IMR-90 (cell line): ENCODE measurements at regions not wholly inside any gene's neighbourhood (a gene's known extent, or its start where the extent isn't known, plus 50 kb on each side); places are given as distances from the start of the nearest gene placed in this dataset.

Experiments
- ATAC-seq: fragments of 200-7000 bp; cut with Tn5 transposase; 2 replicates; pipeline ENCODE4 v1.9.1; 2020; ENCODE audit warnings: low read depth, mild to moderate bottlenecking, moderate library complexity
- BruUV-seq: library from RNA; stranded (reverse); fragments of 400-500 nt; replicated peaks from 2 replicates; lab custom pipeline; 2021; lab: Mats Ljungman, UMichigan
- CTCF ChIA-PET: fragments of 300-600 bp; formaldehyde crosslinking; extraction: SDS; loops from one replicate; lab custom pipeline; 2021; ENCODE audit warnings: antibody characterized with exemption; lab: Yijun Ruan, JAX
- POLR2A ChIA-PET: fragments of 300-600 bp; sonication (Branson Sonifier 250); formaldehyde crosslinking; loops from one replicate; lab custom pipeline; 2022; ENCODE audit warnings: antibody characterized with exemption; ENCODE audit not compliant: unreplicated experiment; lab: Charles Lee
- DNase-seq: peaks from one replicate; pipeline ENCODE4 v3.0.0; 2013
- H2AFZ ChIP-seq: replicated peaks from 2 replicates; pipeline ENCODE3; 2013; ENCODE audit warnings: low read length, mild to moderate bottlenecking; ENCODE audit not compliant: poor library complexity
- H2AK5ac ChIP-seq: 2 replicates; pipeline ENCODE4 v1.6.1; 2013; ENCODE audit warnings: low read depth, low read length, inconsistent platforms
- H2AK9ac ChIP-seq: replicated peaks from 2 replicates; pipeline ENCODE3; 2013; ENCODE audit warnings: mild to moderate bottlenecking, low read depth, low read length, moderate library complexity; ENCODE audit not compliant: poor library complexity
- H2BK120ac ChIP-seq: 2 replicates; pipeline ENCODE4 v1.6.1; 2013; ENCODE audit warnings: low read depth, low read length, inconsistent platforms
- H2BK15ac ChIP-seq: 3 replicates; pipeline ENCODE4 v1.6.1; 2013; ENCODE audit warnings: low read depth, low read length, inconsistent platforms
- H2BK20ac ChIP-seq: 2 replicates; pipeline ENCODE4 v1.6.1; 2013; ENCODE audit warnings: low read depth, mild to moderate bottlenecking, inconsistent platforms, low read length, moderate library complexity
- H2BK5ac ChIP-seq: 2 replicates; pipeline ENCODE4 v1.6.1; 2013; ENCODE audit warnings: mild to moderate bottlenecking, low read depth, low read length, inconsistent platforms; ENCODE audit not compliant: poor library complexity, severe bottlenecking
- H3K14ac ChIP-seq: replicated peaks from 2 replicates; pipeline ENCODE4 v1.6.1; 2013; ENCODE audit warnings: low read depth, low read length, inconsistent platforms
- H3K18ac ChIP-seq: 2 replicates; pipeline ENCODE4 v1.6.1; 2013; ENCODE audit warnings: low read depth, low read length, control low read depth
- H3K23ac ChIP-seq: 2 replicates; pipeline ENCODE4 v1.6.1; 2013; ENCODE audit warnings: low read depth, low read length, inconsistent platforms
- H3K27ac ChIP-seq: 2 replicates; pipeline ENCODE4 v1.5.1; 2013; ENCODE audit warnings: mild to moderate bottlenecking, control low read depth, low read length; ENCODE audit not compliant: insufficient read depth
- H3K27me3 ChIP-seq: 2 replicates; pipeline ENCODE4 v1.6.1; 2013; ENCODE audit warnings: low read length; ENCODE audit not compliant: control insufficient read depth, insufficient read depth
- H3K36me3 ChIP-seq: 2 replicates; pipeline ENCODE4 v1.6.1; 2013; ENCODE audit warnings: low read length, mixed read lengths; ENCODE audit not compliant: control insufficient read depth, insufficient read depth
- H3K4ac ChIP-seq: 2 replicates; pipeline ENCODE4 v1.6.1; 2013; ENCODE audit warnings: low read depth, low read length, inconsistent platforms
- H3K4me1 ChIP-seq: 2 replicates; pipeline ENCODE4 v1.6.1; 2013; ENCODE audit warnings: low read length, mixed read lengths; ENCODE audit not compliant: control insufficient read depth, insufficient read depth
- H3K4me2 ChIP-seq: 2 replicates; pipeline ENCODE4 v1.6.1; 2013; ENCODE audit warnings: low read depth, mild to moderate bottlenecking, control low read depth, low read length, moderate library complexity
- H3K4me3 ChIP-seq: 2 replicates; pipeline ENCODE4 v1.5.1; 2013; ENCODE audit warnings: low read depth, mild to moderate bottlenecking, control low read depth, low read length, moderate library complexity; ENCODE audit not compliant: insufficient read depth
- H3K56ac ChIP-seq: 2 replicates; pipeline ENCODE4 v1.6.1; 2013; ENCODE audit warnings: low read length, inconsistent platforms; ENCODE audit not compliant: insufficient read depth; ENCODE audit errors: extremely low read depth
- H3K79me1 ChIP-seq, 2 experiments: 2 replicates each; pipeline ENCODE4 v1.6.1; 2013; ENCODE audit warnings: low read length in 2 of 2, inconsistent platforms in 1 of 2, low read depth in 1 of 2
- H3K9ac ChIP-seq: 2 replicates; pipeline ENCODE4 v1.6.1; 2013; ENCODE audit warnings: low read depth, low read length, control low read depth
- H3K9me1 ChIP-seq: 2 replicates; pipeline ENCODE4 v1.6.1; 2013; ENCODE audit warnings: low read length, inconsistent platforms; ENCODE audit not compliant: insufficient read depth
- H3K9me3 ChIP-seq: 2 replicates; pipeline ENCODE4 v1.6.1; 2013; ENCODE audit warnings: low read length; ENCODE audit not compliant: control insufficient read depth, insufficient read depth
- H4K20me1 ChIP-seq: 2 replicates; pipeline ENCODE4 v1.6.1; 2013; ENCODE audit warnings: low read length, inconsistent platforms; ENCODE audit not compliant: insufficient read depth
- H4K5ac ChIP-seq: 2 replicates; pipeline ENCODE4 v1.6.1; 2013; ENCODE audit warnings: mild to moderate bottlenecking, low read depth, low read length, control low read depth
- H4K8ac ChIP-seq, 2 experiments: 2 replicates each; pipeline ENCODE4 v1.6.1; 2013; ENCODE audit warnings: low read depth in 2 of 2, low read length in 2 of 2, control low read depth in 1 of 2, inconsistent platforms in 1 of 2
- H4K91ac ChIP-seq: 2 replicates; pipeline ENCODE4 v1.6.1; 2013; ENCODE audit warnings: low read depth, low read length, inconsistent platforms; ENCODE audit not compliant: insufficient read depth
- RAD21 ChIP-seq: IDR thresholded peaks from 2 replicates; pipeline ENCODE4 v1.6.1; 2012; ENCODE audit warnings: low read length, improper control_type of control experiment
- SMC3 ChIP-seq: fragments of 150-350 bp; IDR thresholded peaks from 2 replicates; pipeline ENCODE4 v1.6.1; 2016; ENCODE audit warnings: low read depth, mild to moderate bottlenecking, antibody characterized with exemption, low read length, moderate library complexity
- WGBS, 2 experiments: methylation state at CpG; one replicate each; pipeline versions ENCODE4 v1.1.5 to v1.1.7; 2013; ENCODE audit warnings: missing lambda C conversion rate in 2 of 2; ENCODE audit not compliant: insufficient read length in 1 of 2; ENCODE audit errors: extremely low coverage in 2 of 2; 5-methylcytosine and 5-hydroxymethylcytosine counted together
- dilution Hi-C: fragments of 300-500 bp; cut with HindIII; formaldehyde crosslinking; loops from one replicate; pipeline ENCODE4 v1.14.3; 2018; ENCODE audit warnings: low sequenced_read_pairs; ENCODE audit not compliant: unreplicated experiment
- in situ Hi-C: fragments of 300-500 bp; cut with MboI; formaldehyde crosslinking; loops from 3 replicates; pipeline ENCODE4 v1.14.3; 2019; ENCODE audit warnings: low sequenced_read_pairs, inconsistent platforms, mixed read lengths
- intact Hi-C: fragments of 100-400 bp; cut with micrococcal nuclease; formaldehyde crosslinking; loops from 2 replicates; pipeline ENCODE4 v1.10.0; 2022
- TF ChIP-seq, protein P1 (sequence below): conservative IDR thresholded peaks from 2 replicates; pipeline ENCODE4 v1.5.1; 2012; ENCODE audit warnings: mild to moderate bottlenecking, low read depth, low read length, improper control_type of control experiment

DNA sequence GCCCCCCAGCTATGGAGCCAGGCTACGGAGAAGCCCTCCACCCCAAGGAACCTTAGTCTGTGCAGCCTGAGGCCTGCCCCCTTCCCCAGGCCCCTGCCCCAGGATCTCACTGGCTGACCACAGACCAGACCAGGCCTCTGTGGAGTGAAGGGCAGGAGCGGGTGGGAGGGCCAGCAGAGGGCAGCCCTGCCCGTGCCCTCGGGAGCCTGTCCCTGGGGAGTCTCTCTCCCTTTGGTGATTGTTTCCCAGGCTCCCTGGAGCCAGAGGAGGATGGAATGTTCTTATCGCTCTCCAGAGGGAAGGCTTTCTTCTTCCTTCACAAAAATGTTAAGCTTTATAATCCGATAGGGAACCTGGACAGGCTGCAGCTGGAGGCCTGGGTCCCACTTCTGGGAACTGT, 455.3 kb downstream of the SOX6 start:
- H2AK5ac ChIP-seq = no peak overlapping the region; the same call in 1 of the 2 replicates
- no peak overlapping the region for H3K4me3 ChIP-seq
- dilution Hi-C loops = no loop called here
- peak overlapping the region; percentile 52; the same call in 1 of the 2 replicates for H2BK120ac ChIP-seq
- no peak overlapping the region for H3K4ac ChIP-seq
- POLR2A ChIA-PET = no interaction called here
- no peak overlapping the region for H4K5ac ChIP-seq
- H4K20me1 ChIP-seq = no peaks in the 10 kb centered on the region
- no peak overlapping the region for H3K9ac ChIP-seq
- intact Hi-C loops = no loop called here
- H2BK5ac ChIP-seq = no peak overlapping the region
- no peak overlapping the region for H3K23ac ChIP-seq
- H3K56ac ChIP-seq = no peak overlapping the region
- H3K79me1 ChIP-seq = no peaks in the 10 kb centered on the region
- H3K9me3 ChIP-seq = no peaks in the 10 kb centered on the region
- no peak overlapping the region for H4K91ac ChIP-seq
- no peak overlapping the region for H3K14ac ChIP-seq
- no peak for DNase-seq
- H2AFZ ChIP-seq = no peak overlapping the region
- TF ChIP-seq SMC3 (no peak), RAD21 (0 out of 2 replicates have a peak, but pooled peaks have one; percentile 9)
- TF ChIP-seq, protein P1, sequence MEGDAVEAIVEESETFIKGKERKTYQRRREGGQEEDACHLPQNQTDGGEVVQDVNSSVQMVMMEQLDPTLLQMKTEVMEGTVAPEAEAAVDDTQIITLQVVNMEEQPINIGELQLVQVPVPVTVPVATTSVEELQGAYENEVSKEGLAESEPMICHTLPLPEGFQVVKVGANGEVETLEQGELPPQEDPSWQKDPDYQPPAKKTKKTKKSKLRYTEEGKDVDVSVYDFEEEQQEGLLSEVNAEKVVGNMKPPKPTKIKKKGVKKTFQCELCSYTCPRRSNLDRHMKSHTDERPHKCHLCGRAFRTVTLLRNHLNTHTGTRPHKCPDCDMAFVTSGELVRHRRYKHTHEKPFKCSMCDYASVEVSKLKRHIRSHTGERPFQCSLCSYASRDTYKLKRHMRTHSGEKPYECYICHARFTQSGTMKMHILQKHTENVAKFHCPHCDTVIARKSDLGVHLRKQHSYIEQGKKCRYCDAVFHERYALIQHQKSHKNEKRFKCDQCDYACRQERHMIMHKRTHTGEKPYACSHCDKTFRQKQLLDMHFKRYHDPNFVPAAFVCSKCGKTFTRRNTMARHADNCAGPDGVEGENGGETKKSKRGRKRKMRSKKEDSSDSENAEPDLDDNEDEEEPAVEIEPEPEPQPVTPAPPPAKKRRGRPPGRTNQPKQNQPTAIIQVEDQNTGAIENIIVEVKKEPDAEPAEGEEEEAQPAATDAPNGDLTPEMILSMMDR = peak; percentile 8; the same call in 1 of the 2 replicates
- peaks cover 7% of the 10 kb centered on the region for H3K9me1 ChIP-seq
- in situ Hi-C loops = no loop called here
- no peak overlapping the region for H4K8ac ChIP-seq
- H3K27ac ChIP-seq = no peak overlapping the region
- H3K18ac ChIP-seq = no peak overlapping the region
- no peaks in the 10 kb centered on the region for H3K27me3 ChIP-seq
- H3K36me3 ChIP-seq = no peaks in the 10 kb centered on the region
- no TSS peak for BruUV-seq
- 0 out of 2 replicates have a peak, but pooled peaks have one; percentile 21 for ATAC-seq
- H2AK9ac ChIP-seq = no peak overlapping the region
- CTCF ChIA-PET = interaction anchor here (0.6 kb wide), 2 partner anchors 467 to 712 kb away, joined by 3 read pairs; no protein-coding TSS in a partner anchor
- no peak overlapping the region for H2BK20ac ChIP-seq
- H3K4me2 ChIP-seq = no peak overlapping the region
- peaks cover 6% of the 10 kb centered on the region for H3K4me1 ChIP-seq
- WGBS, 2 experiments = no CpG with 5 or more reads among the region's 6 CpGs
- no peak overlapping the region for H2BK15ac ChIP-seq
